ENCODE measurements at regions not wholly inside any gene's neighbourhood (a gene's known extent, or its start where the extent isn't known, plus 50 kb on each side); places are given as distances from the start of the nearest gene placed in this dataset.
A peak's percentile ranks its signal among the peaks of the same experiment; 100 is the strongest.

- Histone ChIP-seq H4K20me1 (ENCODE audit: insufficient read depth, low read depth, low read length) (no peaks in the 10 kb centered on the region), H3K4me1 (ENCODE audit: low read length) (no peaks in the 10 kb centered on the region), H3K79me2 (ENCODE audit: low read length) (no peaks in the 10 kb centered on the region), H3K9me3 (ENCODE audit: low read length) (no peaks in the 10 kb centered on the region), H3K4me2 (ENCODE audit: low read depth, low read length, poor library complexity, severe bottlenecking) (no peak overlapping the region), H3K27me3 (ENCODE audit: low read length) (no peaks in the 10 kb centered on the region), H3K27ac (ENCODE audit: low read length) (no peak overlapping the region), H3K4me3 (ENCODE audit: low read length) (no peak overlapping the region), H3K36me3 (ENCODE audit: insufficient read depth, low read length) (no peaks in the 10 kb centered on the region), H3K9ac (ENCODE audit: low read length) (no peak overlapping the region), H3K9me2 (replicated peaks; ENCODE audit: insufficient read depth, low read length) (no peaks in the 10 kb centered on the region), H2AFZ (ENCODE audit: low read length) (no peak overlapping the region)
- no peak for DNase-seq
These were observed 137.4 kb upstream of the ETAA1 start for GRCh38 chr2:67259556-67260342.

- Histone ChIP-seq H3K27me3 (ENCODE audit: low read length) (no peaks in the 10 kb centered on the region), H3K4me3 (ENCODE audit: low read length) (no peak overlapping the region), H3K9me3 (ENCODE audit: low read length) (no peaks in the 10 kb centered on the region), H4K20me1 (ENCODE audit: insufficient read depth, low read depth, low read length) (no peaks in the 10 kb centered on the region), H3K79me2 (ENCODE audit: low read length) (no peaks in the 10 kb centered on the region), H3K36me3 (ENCODE audit: insufficient read depth, low read length) (no peaks in the 10 kb centered on the region), H3K9ac (ENCODE audit: low read length) (no peak overlapping the region), H3K4me1 (ENCODE audit: low read length) (no peaks in the 10 kb centered on the region), H3K27ac (ENCODE audit: low read length) (no peak overlapping the region), H2AFZ (ENCODE audit: low read length) (no peak overlapping the region), H3K4me2 (ENCODE audit: low read depth, low read length, poor library complexity, severe bottlenecking) (no peak overlapping the region), H3K9me2 (replicated peaks; ENCODE audit: insufficient read depth, low read length) (no peaks in the 10 kb centered on the region)
- DNase-seq, result no peak
These were observed 136.5 kb upstream of the ETAA1 start for GRCh38 chr2:67260343-67261277.

GRCh38 chr2:67267241-67267640, 129.9 kb upstream of the ETAA1 start:
- no peak for DNase-seq
- Histone ChIP-seq H3K9me2 (replicated peaks; ENCODE audit: insufficient read depth, low read length) (no peaks in the 10 kb centered on the region), H3K4me1 (ENCODE audit: low read length) (no peaks in the 10 kb centered on the region), H4K20me1 (ENCODE audit: insufficient read depth, low read depth, low read length) (no peaks in the 10 kb centered on the region), H3K4me2 (ENCODE audit: low read depth, low read length, poor library complexity, severe bottlenecking) (no peak overlapping the region), H3K9me3 (ENCODE audit: low read length) (no peaks in the 10 kb centered on the region), H3K79me2 (ENCODE audit: low read length) (no peaks in the 10 kb centered on the region), H3K9ac (ENCODE audit: low read length) (no peak overlapping the region), H3K36me3 (ENCODE audit: insufficient read depth, low read length) (no peaks in the 10 kb centered on the region), H3K4me3 (ENCODE audit: low read length) (no peak overlapping the region), H3K27ac (ENCODE audit: low read length) (no peak overlapping the region), H3K27me3 (ENCODE audit: low read length) (no peaks in the 10 kb centered on the region), H2AFZ (ENCODE audit: low read length) (no peak overlapping the region)

GRCh38 chr2:67268797-67269196, 128.3 kb upstream of the ETAA1 start:
- Histone ChIP-seq H3K36me3 (ENCODE audit: insufficient read depth, low read length) (no peaks in the 10 kb centered on the region), H2AFZ (ENCODE audit: low read length) (no peak overlapping the region), H3K27me3 (ENCODE audit: low read length) (no peaks in the 10 kb centered on the region), H3K9me3 (ENCODE audit: low read length) (no peaks in the 10 kb centered on the region), H3K4me1 (ENCODE audit: low read length) (no peaks in the 10 kb centered on the region), H3K27ac (ENCODE audit: low read length) (no peak overlapping the region), H3K9ac (ENCODE audit: low read length) (no peak overlapping the region), H3K79me2 (ENCODE audit: low read length) (no peaks in the 10 kb centered on the region), H3K4me3 (ENCODE audit: low read length) (no peak overlapping the region), H3K4me2 (ENCODE audit: low read depth, low read length, poor library complexity, severe bottlenecking) (no peak overlapping the region), H4K20me1 (ENCODE audit: insufficient read depth, low read depth, low read length) (no peaks in the 10 kb centered on the region), H3K9me2 (replicated peaks; ENCODE audit: insufficient read depth, low read length) (no peaks in the 10 kb centered on the region)
- no peak for DNase-seq

- Histone ChIP-seq H3K9ac (ENCODE audit: low read length) (no peak overlapping the region), H3K27me3 (ENCODE audit: low read length) (no peaks in the 10 kb centered on the region), H2AFZ (ENCODE audit: low read length) (no peak overlapping the region), H3K4me1 (ENCODE audit: low read length) (no peaks in the 10 kb centered on the region), H3K9me3 (ENCODE audit: low read length) (no peaks in the 10 kb centered on the region), H3K36me3 (ENCODE audit: insufficient read depth, low read length) (no peaks in the 10 kb centered on the region), H3K79me2 (ENCODE audit: low read length) (no peaks in the 10 kb centered on the region), H3K4me2 (ENCODE audit: low read depth, low read length, poor library complexity, severe bottlenecking) (no peak overlapping the region), H4K20me1 (ENCODE audit: insufficient read depth, low read depth, low read length) (no peaks in the 10 kb centered on the region), H3K27ac (ENCODE audit: low read length) (no peak overlapping the region), H3K4me3 (ENCODE audit: low read length) (no peak overlapping the region), H3K9me2 (replicated peaks; ENCODE audit: insufficient read depth, low read length) (no peaks in the 10 kb centered on the region)
- DNase-seq, result no peak
These were observed 124.9 kb upstream of the ETAA1 start for GRCh38 chr2:67272195-67272594.

- H3K79me2 ChIP-seq (ENCODE audit: low read length), result no peaks in the 10 kb centered on the region
- no peak overlapping the region for H3K4me3 ChIP-seq (ENCODE audit: low read length)
- no peaks in the 10 kb centered on the region for H3K36me3 ChIP-seq (ENCODE audit: insufficient read depth, low read length)
- no peaks in the 10 kb centered on the region for H3K9me3 ChIP-seq (ENCODE audit: low read length)
- no peaks in the 10 kb centered on the region for H3K4me1 ChIP-seq (ENCODE audit: low read length)
- no peak overlapping the region for H3K27ac ChIP-seq (ENCODE audit: low read length)
- no peaks in the 10 kb centered on the region for H4K20me1 ChIP-seq (ENCODE audit: insufficient read depth, low read depth, low read length)
- no peaks in the 10 kb centered on the region for H3K9me2 ChIP-seq (replicated peaks; ENCODE audit: insufficient read depth, low read length)
- H3K27me3 ChIP-seq (ENCODE audit: low read length), result no peaks in the 10 kb centered on the region; the same call in 1 of the 2 replicates
- H2AFZ ChIP-seq (ENCODE audit: low read length), result no peak overlapping the region
- H3K9ac ChIP-seq (ENCODE audit: low read length), result no peak overlapping the region
- no peak overlapping the region for H3K4me2 ChIP-seq (ENCODE audit: low read depth, low read length, poor library complexity, severe bottlenecking)
- peak; percentile 46 for DNase-seq
These were observed 119.7 kb upstream of the ETAA1 start for GRCh38 chr2:67277450-67277849.

GRCh38 chr2:67281101-67281500, 116.0 kb upstream of the ETAA1 start:
- H3K9me2 ChIP-seq (replicated peaks; ENCODE audit: insufficient read depth, low read length), result no peaks in the 10 kb centered on the region
- no peak overlapping the region for H2AFZ ChIP-seq (ENCODE audit: low read length)
- peaks cover 4% of the 10 kb centered on the region; the same call in 1 of the 2 replicates for H3K27me3 ChIP-seq (ENCODE audit: low read length)
- H4K20me1 ChIP-seq (ENCODE audit: insufficient read depth, low read depth, low read length), result no peaks in the 10 kb centered on the region
- H3K9me3 ChIP-seq (ENCODE audit: low read length), result no peaks in the 10 kb centered on the region
- no peaks in the 10 kb centered on the region for H3K4me1 ChIP-seq (ENCODE audit: low read length)
- H3K36me3 ChIP-seq (ENCODE audit: insufficient read depth, low read length), result no peaks in the 10 kb centered on the region
- no peak for DNase-seq
- no peaks in the 10 kb centered on the region for H3K79me2 ChIP-seq (ENCODE audit: low read length)
- no peak overlapping the region for H3K4me3 ChIP-seq (ENCODE audit: low read length)
- H3K4me2 ChIP-seq (ENCODE audit: low read depth, low read length, poor library complexity, severe bottlenecking), result no peak overlapping the region
- H3K9ac ChIP-seq (ENCODE audit: low read length), result no peak overlapping the region
- H3K27ac ChIP-seq (ENCODE audit: low read length), result no peak overlapping the region

GRCh38 chr2:67283641-67284040, 113.5 kb upstream of the ETAA1 start:
- Histone ChIP-seq H3K27ac (ENCODE audit: low read length) (no peak overlapping the region), H3K79me2 (ENCODE audit: low read length) (no peaks in the 10 kb centered on the region), H3K4me1 (ENCODE audit: low read length) (no peaks in the 10 kb centered on the region), H4K20me1 (ENCODE audit: insufficient read depth, low read depth, low read length) (no peaks in the 10 kb centered on the region), H3K27me3 (ENCODE audit: low read length) (peaks cover 4% of the 10 kb centered on the region; the same call in 1 of the 2 replicates), H3K9me3 (ENCODE audit: low read length) (no peaks in the 10 kb centered on the region), H3K36me3 (ENCODE audit: insufficient read depth, low read length) (no peaks in the 10 kb centered on the region), H3K4me2 (ENCODE audit: low read depth, low read length, poor library complexity, severe bottlenecking) (no peak overlapping the region), H2AFZ (ENCODE audit: low read length) (no peak overlapping the region), H3K4me3 (ENCODE audit: low read length) (no peak overlapping the region), H3K9me2 (replicated peaks; ENCODE audit: insufficient read depth, low read length) (no peaks in the 10 kb centered on the region), H3K9ac (ENCODE audit: low read length) (no peak overlapping the region)
- no peak for DNase-seq

Measured in Karpas-422 (cell line).